PC-9 (cell line): ENCODE measurements at regions not wholly inside any gene's neighbourhood (a gene's known extent, or its start where the extent isn't known, plus 50 kb on each side); places are given as distances from the start of the nearest gene placed in this dataset.

Experiments used
- CTCF ChIP-seq: fragments of 200-600 bp; sonication (generic); conservative IDR thresholded peaks from 2 replicates; pipeline ENCODE4 v1.6.1; 2017; ENCODE audit warnings: mixed run types, antibody characterized with exemption, mild to moderate bottlenecking, moderate library complexity
- EZH2 ChIP-seq: fragments of 200-600 bp; sonication (generic); IDR thresholded peaks from 2 replicates; pipeline ENCODE4 v1.8.0; 2017; ENCODE audit warnings: antibody characterized with exemption, low read depth

GRCh38 chr4:97370568-97370967 lies 772.7 kb downstream of the STPG2 start:
- TF ChIP-seq CTCF: no peak
- TF ChIP-seq EZH2: no peak
